DND-41 (cell line): ENCODE measurements at regions not wholly inside any gene's neighbourhood (a gene's known extent, or its start where the extent isn't known, plus 50 kb on each side); places are given as distances from the start of the nearest gene placed in this dataset.

Experiments used
- EZH2 ChIP-seq: IDR thresholded peaks from 3 replicates; pipeline ENCODE4 v1.6.1; 2012; ENCODE audit warnings: borderline replicate concordance, low read depth, mild to moderate bottlenecking, moderate library complexity, low read length, inconsistent platforms; ENCODE audit not compliant: severe bottlenecking
- TF ChIP-seq, protein P1 (sequence below): IDR thresholded peaks from 2 replicates; pipeline ENCODE4 v1.5.1; 2012; ENCODE audit warnings: borderline replicate concordance, low read length, moderate library complexity, mild to moderate bottlenecking; ENCODE audit not compliant: poor library complexity, severe bottlenecking; ENCODE audit errors: extremely low read depth

DNA sequence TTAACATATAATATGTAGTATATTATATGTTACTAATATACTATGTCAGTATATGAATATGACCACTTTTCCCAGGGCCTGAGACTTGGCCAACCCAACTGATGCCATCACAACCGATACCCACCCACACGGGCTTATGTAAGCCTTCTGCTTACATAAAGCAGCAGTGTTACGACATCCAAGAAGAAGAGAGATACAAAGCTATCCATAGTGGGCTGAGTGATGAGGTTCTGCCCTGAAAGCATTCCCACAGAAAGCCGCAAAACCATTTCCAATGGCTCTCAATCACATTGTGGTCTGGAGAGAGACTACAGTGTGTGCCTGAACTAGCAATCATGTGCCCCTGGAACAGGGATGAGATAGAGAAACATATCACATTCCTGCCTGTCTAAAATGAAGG, 177.9 kb downstream of the PLOD2 start:
- TF ChIP-seq, protein P1, sequence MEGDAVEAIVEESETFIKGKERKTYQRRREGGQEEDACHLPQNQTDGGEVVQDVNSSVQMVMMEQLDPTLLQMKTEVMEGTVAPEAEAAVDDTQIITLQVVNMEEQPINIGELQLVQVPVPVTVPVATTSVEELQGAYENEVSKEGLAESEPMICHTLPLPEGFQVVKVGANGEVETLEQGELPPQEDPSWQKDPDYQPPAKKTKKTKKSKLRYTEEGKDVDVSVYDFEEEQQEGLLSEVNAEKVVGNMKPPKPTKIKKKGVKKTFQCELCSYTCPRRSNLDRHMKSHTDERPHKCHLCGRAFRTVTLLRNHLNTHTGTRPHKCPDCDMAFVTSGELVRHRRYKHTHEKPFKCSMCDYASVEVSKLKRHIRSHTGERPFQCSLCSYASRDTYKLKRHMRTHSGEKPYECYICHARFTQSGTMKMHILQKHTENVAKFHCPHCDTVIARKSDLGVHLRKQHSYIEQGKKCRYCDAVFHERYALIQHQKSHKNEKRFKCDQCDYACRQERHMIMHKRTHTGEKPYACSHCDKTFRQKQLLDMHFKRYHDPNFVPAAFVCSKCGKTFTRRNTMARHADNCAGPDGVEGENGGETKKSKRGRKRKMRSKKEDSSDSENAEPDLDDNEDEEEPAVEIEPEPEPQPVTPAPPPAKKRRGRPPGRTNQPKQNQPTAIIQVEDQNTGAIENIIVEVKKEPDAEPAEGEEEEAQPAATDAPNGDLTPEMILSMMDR, result no peak
- no peak for TF ChIP-seq EZH2
